Smooth muscle cell (in vitro differentiated cells): ENCODE measurements at regions not wholly inside any gene's neighbourhood (a gene's known extent, or its start where the extent isn't known, plus 50 kb on each side); places are given as distances from the start of the nearest gene placed in this dataset.

Experiments
- DNase-seq: peaks from one replicate; lab custom pipeline; 2025; ENCODE audit not compliant: unreplicated experiment; lab: John Stamatoyannopoulos, UW
- H2AFZ ChIP-seq: fragments of 200-600 bp; sonication (generic); 2 replicates; pipeline ENCODE4 v1.6.0; 2016; ENCODE audit warnings: antibody characterized with exemption, low read depth, mild to moderate bottlenecking
- H3F3A ChIP-seq: fragments of 200-600 bp; sonication (generic); 2 replicates; pipeline ENCODE4 v1.6.0; 2017; ENCODE audit warnings: antibody characterized with exemption, low read depth
- H3K27ac ChIP-seq: fragments of 200-600 bp; sonication (generic); 2 replicates; pipeline ENCODE4 v1.5.1; 2016; ENCODE audit warnings: low read depth, mild to moderate bottlenecking
- H3K27me3 ChIP-seq: fragments of 200-600 bp; sonication (generic); 2 replicates; pipeline ENCODE4 v1.6.1; 2016; ENCODE audit warnings: low read depth, mild to moderate bottlenecking
- H3K36me3 ChIP-seq: fragments of 200-600 bp; sonication (generic); 2 replicates; pipeline ENCODE4 v1.5.1; 2016; ENCODE audit warnings: low read depth
- H3K4me1 ChIP-seq: fragments of 200-600 bp; sonication (generic); 2 replicates; pipeline ENCODE4 v1.5.1; 2016; ENCODE audit warnings: low read depth
- H3K4me2 ChIP-seq: fragments of 200-600 bp; sonication (generic); 2 replicates; pipeline ENCODE4 v1.6.0; 2016; ENCODE audit warnings: mild to moderate bottlenecking
- H3K4me3 ChIP-seq: fragments of 200-600 bp; sonication (generic); 2 replicates; pipeline ENCODE4 v1.5.1; 2016; ENCODE audit warnings: mild to moderate bottlenecking
- H3K79me2 ChIP-seq: fragments of 200-600 bp; sonication (generic); 2 replicates; pipeline ENCODE4 v1.6.0; 2016; ENCODE audit warnings: low read depth, mild to moderate bottlenecking
- H3K9ac ChIP-seq: fragments of 200-600 bp; sonication (generic); 2 replicates; pipeline ENCODE4 v1.6.0; 2016; ENCODE audit warnings: low read depth
- H3K9me3 ChIP-seq: fragments of 200-600 bp; sonication (generic); replicated peaks from 2 replicates; pipeline ENCODE4 v1.5.1; 2016; ENCODE audit warnings: low read depth
- H4K20me1 ChIP-seq: fragments of 200-600 bp; sonication (generic); 2 replicates; pipeline ENCODE4 v1.6.0; 2016; ENCODE audit warnings: low read depth
- WGBS: methylation state at CpG from one replicate; pipeline ENCODE4 v1.1.7; 2016; ENCODE audit warnings: low lambda C conversion rate; 5-methylcytosine and 5-hydroxymethylcytosine counted together
- TF ChIP-seq, protein P1 (sequence below): fragments of 200-600 bp; sonication (generic); IDR thresholded peaks from 2 replicates; pipeline ENCODE4 v1.5.1; 2017; ENCODE audit warnings: borderline replicate concordance, mild to moderate bottlenecking, antibody characterized with exemption; ENCODE audit not compliant: insufficient read depth, poor library complexity, severe bottlenecking

DNA sequence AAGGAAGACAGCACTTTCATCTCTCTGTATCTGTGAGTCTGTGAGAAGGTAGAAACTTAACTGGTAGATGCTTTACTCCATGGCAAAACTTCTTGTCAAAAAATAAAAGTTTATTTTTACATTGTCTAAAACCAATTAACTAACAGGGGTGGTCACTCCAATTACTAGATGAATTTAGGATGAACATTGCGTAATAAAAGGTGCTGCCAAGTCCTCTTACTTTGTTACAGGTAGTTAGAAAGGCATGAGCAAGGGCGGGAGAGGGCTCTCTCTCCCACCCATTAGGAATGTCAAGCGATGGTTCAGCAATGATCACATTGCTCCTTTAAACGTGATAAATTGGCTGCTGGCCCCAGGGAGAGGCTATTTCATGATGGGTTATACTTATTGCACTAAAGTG, 512.3 kb downstream of the SLITRK5 start:
- Histone ChIP-seq H3K27ac (no peak overlapping the region), H4K20me1 (no peaks in the 10 kb centered on the region), H3K79me2 (no peaks in the 10 kb centered on the region), H3K4me3 (no peak overlapping the region), H3K9me3 (no peaks in the 10 kb centered on the region), H3K9ac (no peak overlapping the region), H3K27me3 (no peaks in the 10 kb centered on the region), H3K36me3 (no peaks in the 10 kb centered on the region), H2AFZ (no peak overlapping the region), H3K4me1 (no peaks in the 10 kb centered on the region), H3K4me2 (no peak overlapping the region), H3F3A (no peaks in the 10 kb centered on the region)
- no peak for DNase-seq
- TF ChIP-seq, protein P1, sequence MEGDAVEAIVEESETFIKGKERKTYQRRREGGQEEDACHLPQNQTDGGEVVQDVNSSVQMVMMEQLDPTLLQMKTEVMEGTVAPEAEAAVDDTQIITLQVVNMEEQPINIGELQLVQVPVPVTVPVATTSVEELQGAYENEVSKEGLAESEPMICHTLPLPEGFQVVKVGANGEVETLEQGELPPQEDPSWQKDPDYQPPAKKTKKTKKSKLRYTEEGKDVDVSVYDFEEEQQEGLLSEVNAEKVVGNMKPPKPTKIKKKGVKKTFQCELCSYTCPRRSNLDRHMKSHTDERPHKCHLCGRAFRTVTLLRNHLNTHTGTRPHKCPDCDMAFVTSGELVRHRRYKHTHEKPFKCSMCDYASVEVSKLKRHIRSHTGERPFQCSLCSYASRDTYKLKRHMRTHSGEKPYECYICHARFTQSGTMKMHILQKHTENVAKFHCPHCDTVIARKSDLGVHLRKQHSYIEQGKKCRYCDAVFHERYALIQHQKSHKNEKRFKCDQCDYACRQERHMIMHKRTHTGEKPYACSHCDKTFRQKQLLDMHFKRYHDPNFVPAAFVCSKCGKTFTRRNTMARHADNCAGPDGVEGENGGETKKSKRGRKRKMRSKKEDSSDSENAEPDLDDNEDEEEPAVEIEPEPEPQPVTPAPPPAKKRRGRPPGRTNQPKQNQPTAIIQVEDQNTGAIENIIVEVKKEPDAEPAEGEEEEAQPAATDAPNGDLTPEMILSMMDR: no peak
- whole genome bisulfite sequencing: 86% methylated on average over 4 of the region's 4 CpGs

DNA sequence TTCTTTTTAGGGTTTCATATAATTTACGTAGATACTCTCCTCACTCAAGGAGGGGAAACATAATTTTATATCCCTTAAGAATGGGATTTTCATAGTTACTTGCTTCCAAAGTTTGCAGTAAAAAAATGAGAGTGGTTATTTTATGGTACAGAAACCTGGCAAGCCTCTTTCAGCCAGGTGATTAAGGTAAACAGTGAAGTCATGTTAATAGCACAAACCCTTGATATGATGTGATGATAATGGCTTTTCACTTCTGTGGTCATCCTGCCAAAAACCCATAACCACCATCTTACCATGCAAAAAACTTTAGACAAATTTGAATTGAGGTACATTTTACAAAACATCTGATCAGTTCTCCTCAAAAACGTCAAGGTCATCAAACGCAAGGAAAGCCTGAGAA, 517.8 kb downstream of the SLITRK5 start:
- WGBS: 89% methylated on average over 3 of the region's 3 CpGs
- no peak overlapping the region for H2AFZ ChIP-seq
- H3K4me3 ChIP-seq: no peak overlapping the region
- H3K27ac ChIP-seq: no peak overlapping the region
- no peaks in the 10 kb centered on the region for H3K4me1 ChIP-seq
- no peaks in the 10 kb centered on the region for H4K20me1 ChIP-seq
- no peaks in the 10 kb centered on the region for H3F3A ChIP-seq
- no peaks in the 10 kb centered on the region for H3K27me3 ChIP-seq
- H3K9me3 ChIP-seq: no peaks in the 10 kb centered on the region
- H3K4me2 ChIP-seq: no peak overlapping the region
- DNase-seq: no peak
- no peaks in the 10 kb centered on the region for H3K36me3 ChIP-seq
- H3K79me2 ChIP-seq: no peaks in the 10 kb centered on the region
- TF ChIP-seq, protein P1: no peak
- no peak overlapping the region for H3K9ac ChIP-seq

DNA sequence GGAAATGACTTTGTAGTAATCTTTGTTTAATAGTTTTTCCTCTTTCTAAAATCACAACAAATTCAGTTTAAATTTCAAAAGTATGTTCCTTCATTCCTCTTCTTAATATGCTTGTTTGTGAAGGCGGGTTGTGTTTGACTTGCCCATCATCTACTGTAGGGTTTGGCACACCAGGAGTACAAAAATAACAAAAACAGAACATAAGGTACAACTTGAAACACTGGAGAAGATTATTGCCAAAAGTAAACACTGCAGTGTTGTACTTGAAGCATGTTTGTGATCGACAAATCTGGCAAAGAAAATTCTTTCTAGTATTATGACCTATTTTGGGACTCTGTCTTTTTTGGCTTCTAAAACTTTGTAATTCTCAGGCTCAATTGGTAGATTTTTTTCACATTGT, 518.6 kb downstream of the SLITRK5 start:
- WGBS: 87% methylated on average over 2 of the region's 2 CpGs
- H2AFZ ChIP-seq: no peak overlapping the region

DNA sequence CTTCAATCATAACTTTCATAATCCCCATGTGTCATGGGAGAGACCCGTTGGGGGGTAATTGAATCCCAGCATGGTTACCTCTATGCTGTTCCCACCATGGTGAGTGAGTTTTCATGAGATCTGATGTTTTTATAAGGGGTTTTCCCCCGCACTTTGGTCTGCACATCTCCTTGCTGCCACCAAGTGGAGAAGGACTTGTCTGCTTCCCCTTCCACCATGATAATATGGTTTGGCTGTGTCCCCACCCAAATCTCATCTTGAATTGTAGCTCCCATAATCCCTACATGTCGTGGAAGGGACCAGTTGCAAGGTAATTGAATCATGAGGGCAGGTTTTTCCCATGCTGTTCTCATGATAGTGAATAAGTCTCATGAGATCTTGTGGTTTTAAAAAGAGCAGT, 524.9 kb downstream of the SLITRK5 start:
- H2AFZ ChIP-seq: no peak overlapping the region
- no peaks in the 10 kb centered on the region for H3K4me1 ChIP-seq
- H4K20me1 ChIP-seq: no peaks in the 10 kb centered on the region
- no peaks in the 10 kb centered on the region for H3K9me3 ChIP-seq
- H3K79me2 ChIP-seq: no peaks in the 10 kb centered on the region
- no peak overlapping the region for H3K4me3 ChIP-seq
- no peak overlapping the region for H3K4me2 ChIP-seq
- H3K9ac ChIP-seq: no peak overlapping the region
- TF ChIP-seq, protein P1: no peak
- no peaks in the 10 kb centered on the region for H3K36me3 ChIP-seq
- no peaks in the 10 kb centered on the region for H3K27me3 ChIP-seq
- no peak overlapping the region for H3K27ac ChIP-seq
- DNase-seq: no peak
- WGBS: 85% methylated on average over 3 of the region's 3 CpGs
- H3F3A ChIP-seq: no peaks in the 10 kb centered on the region

More for the DNA sequence above, 518.6 kb downstream of the SLITRK5 start:
- TF ChIP-seq, protein P1: no peak
- no peak overlapping the region for H3K27ac ChIP-seq
- no peak overlapping the region for H3K9ac ChIP-seq
- H3K4me2 ChIP-seq: no peak overlapping the region
- H3K36me3 ChIP-seq: no peaks in the 10 kb centered on the region
- no peak for DNase-seq
- no peaks in the 10 kb centered on the region for H3K4me1 ChIP-seq
- H3K79me2 ChIP-seq: no peaks in the 10 kb centered on the region
- H3K9me3 ChIP-seq: no peaks in the 10 kb centered on the region
- H3K4me3 ChIP-seq: no peak overlapping the region
- no peaks in the 10 kb centered on the region for H3F3A ChIP-seq
- H4K20me1 ChIP-seq: no peaks in the 10 kb centered on the region
- H3K27me3 ChIP-seq: no peaks in the 10 kb centered on the region
